Right renal cortex interstitium (tissue), 3 donors: ENCODE measurements at regions not wholly inside any gene's neighbourhood (a gene's known extent, or its start where the extent isn't known, plus 50 kb on each side); places are given as distances from the start of the nearest gene placed in this dataset.

Experiments
- DNase-seq, 3 donors: peaks; one replicate each; pipeline ENCODE4 v3.0.0-alpha.2; 2013; ENCODE audit warnings: low read depth in 3 of 3, low spot score in 2 of 3

DNA sequence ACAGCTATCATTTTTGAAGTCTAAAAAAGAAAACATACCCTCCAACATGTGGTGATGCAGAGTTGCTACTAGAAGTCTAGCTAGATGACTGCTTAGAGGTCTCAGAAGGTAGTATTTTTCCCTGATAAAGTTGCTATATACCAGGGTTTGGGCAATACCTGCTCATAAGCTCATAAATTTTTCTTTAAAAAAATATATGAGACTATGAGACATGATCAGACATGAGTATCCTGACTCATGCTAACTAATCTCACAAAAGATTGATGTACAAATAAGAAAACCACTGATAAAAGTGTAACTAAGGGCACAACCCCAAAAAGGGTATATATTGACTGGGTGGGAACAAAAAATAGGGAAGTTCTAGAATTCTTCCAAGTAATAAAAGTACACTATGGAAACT lies 740.9 kb downstream of the METTL15 start:
- no peak for DNase-seq

DNA sequence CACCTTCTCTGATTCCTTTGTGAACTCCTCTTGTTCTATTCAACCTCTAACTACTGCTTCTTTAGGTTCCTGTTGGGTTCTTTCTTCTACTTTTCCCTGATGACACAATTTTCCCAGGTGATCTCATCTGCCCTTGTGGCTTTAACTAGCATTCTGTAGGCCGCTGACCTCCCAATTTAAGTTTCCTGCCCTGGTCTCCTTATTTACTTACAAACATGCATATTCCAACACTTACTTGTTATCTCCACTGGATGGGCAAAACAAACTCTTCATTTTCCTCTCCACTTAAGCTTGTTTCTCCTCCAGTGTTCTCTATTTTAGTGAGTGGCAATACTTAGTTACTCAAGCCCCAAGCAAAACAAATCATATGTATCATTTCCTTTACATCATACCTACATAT lies 734.5 kb downstream of the METTL15 start:
- no peak for DNase-seq

DNA sequence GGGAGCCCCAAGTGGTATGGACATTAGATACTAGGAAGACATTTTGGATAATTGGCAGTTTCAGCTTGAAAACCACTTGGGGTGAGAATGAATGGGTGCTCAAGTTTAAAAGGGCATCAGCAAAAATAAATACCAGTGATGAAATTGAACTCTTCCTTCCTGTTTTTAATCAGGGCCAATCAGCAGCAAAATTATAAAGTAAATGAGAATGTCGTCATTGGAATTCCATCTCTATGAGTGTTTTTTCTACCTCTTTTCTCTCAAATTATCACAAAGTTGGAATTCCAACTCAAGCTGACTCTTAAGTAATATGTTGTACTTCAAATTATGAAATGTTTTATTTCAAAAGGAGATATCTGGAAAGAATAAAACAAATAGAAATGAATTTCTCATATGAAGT lies 730.6 kb downstream of the METTL15 start:
- DNase-seq = no peak

- DNase-seq = no peak
Observed at GRCh38 chr11:28837599-28837998, 729.4 kb downstream of the METTL15 start.

- no peak for DNase-seq
Observed at GRCh38 chr11:28836285-28837081, 728.3 kb downstream of the METTL15 start.

DNA sequence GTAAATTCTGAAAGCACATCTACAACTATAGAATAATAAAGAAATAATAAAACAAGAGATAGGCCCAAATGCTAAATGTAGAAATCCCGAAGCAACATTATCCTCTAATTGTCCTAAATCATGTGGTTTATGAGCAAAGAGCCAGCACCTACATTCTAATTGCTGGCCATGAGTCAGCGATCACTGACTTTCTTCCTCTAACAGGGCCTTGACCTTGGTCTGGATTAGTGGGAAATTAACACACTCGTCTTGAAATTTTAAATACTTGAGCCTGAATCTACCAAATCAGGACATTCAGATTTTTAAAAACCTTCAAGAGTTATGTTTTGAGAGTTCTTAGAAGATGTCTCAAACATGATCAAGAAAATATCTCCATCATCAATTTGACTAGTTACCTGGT lies 727.6 kb downstream of the METTL15 start:
- no peak for DNase-seq

DNA sequence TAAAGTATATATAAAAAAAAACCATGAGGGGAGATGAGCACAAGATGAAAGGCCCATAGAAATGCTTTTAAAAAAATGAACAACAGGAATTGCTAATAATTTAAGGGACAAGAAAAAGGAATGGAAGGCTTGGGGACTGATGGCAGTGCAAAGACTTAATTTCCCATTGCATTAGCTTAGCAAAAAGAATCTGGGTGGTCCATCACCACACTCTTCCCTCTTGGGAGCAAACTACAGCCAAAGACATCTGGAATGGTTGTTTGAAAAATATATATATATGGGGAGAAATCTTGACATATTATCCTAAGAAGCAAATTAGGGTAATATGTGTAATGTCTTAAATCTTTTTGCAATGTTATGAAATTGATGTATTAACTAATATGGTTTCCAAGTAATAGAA lies 727.1 kb downstream of the METTL15 start:
- DNase-seq = no peak

DNA sequence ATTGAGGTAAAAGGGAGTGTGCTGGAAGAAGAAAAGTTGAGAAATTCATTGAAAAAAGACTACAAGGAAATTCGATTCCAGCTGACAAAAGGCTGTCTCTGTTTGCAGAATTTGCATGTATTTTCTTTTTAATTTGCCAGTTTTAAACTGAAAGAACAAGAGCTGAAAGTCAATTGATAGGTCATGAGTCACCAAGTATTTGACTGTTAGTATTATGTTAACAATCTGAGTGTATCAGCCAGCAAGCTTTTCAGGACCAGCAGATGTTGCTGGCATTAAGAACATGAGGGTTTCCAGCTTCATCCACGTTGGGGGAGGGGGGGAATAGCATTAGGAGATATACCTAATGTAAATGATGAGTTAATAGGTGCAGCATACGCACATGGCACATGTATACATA lies 726.7 kb downstream of the METTL15 start:
- DNase-seq = no peak

DNA sequence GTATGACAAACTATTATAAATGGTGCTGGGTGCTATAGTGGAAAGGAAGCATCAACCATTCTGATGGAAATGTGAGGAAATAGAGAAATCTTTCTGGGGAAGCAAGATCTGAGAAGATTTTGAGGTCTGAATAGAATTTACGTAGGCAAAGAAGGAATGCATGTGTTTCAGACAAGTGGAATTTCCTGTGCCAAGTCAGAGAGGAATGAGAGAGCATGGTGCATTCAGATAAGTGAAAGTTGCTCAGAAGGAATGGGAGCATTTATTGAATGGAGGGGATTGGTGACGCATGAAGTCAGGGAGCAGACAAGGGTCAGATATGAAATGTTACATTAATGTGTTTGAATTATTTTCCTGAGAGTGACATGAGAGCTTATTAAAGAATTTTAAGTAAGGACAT lies 725.5 kb downstream of the METTL15 start:
- DNase-seq = no peak

DNA sequence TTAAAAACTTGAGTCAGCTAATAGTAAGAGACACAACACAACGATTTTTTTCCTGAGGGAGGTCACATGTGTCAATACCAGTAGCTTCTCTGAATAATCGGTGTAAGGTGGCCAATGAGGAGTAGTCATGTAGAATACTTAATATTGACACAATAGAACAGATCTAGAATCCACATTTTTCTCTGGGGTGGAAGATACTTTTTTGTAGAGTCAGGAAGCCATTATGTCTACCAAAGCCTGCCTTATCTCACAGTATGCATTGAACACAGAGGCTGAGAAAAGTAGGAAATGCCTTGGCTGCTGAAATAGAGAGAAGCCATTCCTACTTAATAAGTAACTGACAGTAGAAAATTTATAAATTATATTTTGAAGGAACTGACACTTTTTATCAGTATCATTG lies 725.0 kb downstream of the METTL15 start:
- no peak for DNase-seq

DNA sequence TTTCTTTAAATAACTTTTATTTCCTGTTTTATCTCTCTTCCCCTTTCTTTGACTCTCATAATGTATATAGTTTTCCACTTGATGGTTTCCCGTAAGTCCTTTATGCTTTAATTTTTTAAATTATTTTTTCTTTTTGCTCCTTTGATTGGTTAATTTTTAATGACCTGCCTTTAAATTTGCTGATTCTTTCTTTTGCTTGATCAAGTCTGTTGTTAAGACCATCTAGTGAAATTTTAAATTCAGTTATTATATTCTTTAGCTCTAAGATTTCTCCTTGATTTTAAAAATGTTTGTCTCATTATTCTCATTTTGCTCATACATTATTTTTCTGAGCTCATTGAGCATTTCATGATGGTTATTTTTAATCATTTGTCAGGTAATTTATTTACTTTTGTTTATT lies 718.6 kb downstream of the METTL15 start:
- DNase-seq = no peak

GRCh38 chr11:28822576-28822975 lies 714.4 kb downstream of the METTL15 start:
- no peak for DNase-seq

DNA sequence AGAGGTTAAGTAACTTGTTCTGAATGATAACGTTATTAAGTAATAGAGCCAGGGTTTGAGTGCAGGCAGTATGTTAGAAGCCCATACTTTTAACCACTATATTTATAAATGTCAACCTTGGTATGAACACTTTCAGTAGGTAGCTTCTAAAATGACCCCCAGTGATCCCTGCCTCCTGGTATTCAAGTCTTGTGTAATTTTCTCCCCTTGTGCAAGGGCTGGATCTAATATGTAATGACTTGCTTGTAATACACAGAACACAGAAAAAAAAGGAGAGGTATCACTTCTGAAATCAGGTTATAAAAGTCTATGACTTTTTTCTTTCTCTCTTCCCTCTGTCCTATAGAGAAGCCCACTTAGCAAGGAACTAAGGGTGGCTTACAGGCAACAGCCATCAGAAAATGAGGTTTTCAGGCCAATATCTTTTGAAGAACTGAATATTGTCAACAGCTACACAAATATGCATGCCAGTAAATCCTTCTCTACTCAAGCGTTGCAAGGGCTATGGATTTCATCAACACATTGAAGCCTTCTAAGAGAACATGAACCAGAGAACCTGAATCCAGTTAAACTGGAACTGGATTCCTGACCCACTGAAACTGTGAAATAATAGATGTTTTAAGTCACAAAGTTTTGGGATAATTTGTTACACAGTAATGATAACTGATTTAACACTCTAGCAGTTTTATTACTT lies 712.3 kb downstream of the METTL15 start:
- DNase-seq = no peak

GRCh38 chr11:28819741-28820140 lies 711.6 kb downstream of the METTL15 start:
- DNase-seq = no peak

DNA sequence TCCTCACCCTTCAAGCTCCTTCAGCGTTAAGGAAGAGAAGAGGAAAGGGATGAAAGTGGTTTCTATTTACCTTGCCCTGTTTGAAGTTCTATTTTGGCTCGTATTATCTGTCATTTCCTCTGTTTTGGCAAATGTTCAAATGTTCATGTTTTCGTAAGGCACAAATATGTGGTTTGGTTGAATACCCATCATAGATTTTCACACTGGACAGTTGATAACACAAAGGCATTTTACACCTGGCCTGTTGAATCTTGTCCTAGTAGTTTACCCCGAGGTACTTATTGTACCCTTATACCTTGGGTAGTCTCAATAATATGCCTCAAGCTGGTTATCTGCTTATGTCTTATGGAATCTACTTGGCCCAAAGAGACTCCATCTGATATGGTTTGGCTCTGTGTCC lies 706.9 kb downstream of the METTL15 start:
- DNase-seq = no peak

GRCh38 chr11:28808771-28809170 lies 700.6 kb downstream of the METTL15 start:
- DNase-seq = no peak

DNA sequence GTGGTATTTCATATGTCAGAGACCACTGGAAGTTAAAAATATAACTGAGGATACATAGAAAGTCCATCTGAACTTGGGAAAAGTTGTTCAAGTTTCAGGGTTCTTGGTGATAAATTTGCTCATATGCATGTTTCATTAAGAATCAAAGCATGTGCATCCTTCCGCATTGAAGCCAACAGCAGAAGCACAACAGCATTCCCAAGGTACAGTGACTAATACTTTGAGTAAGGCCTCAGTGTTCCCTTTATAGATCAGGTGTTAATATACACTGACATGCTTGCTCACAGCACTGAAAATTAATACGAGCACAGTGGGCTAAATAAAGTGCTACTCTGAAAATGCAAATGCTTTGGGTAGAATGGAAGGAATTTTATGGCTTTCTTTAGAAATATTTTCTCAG lies 691.1 kb downstream of the METTL15 start:
- DNase-seq = no peak

GRCh38 chr11:28798286-28798685 lies 690.1 kb downstream of the METTL15 start:
- no peak for DNase-seq

- DNase-seq = no peak
Observed at GRCh38 chr11:28797536-28797935, 689.3 kb downstream of the METTL15 start.

DNA sequence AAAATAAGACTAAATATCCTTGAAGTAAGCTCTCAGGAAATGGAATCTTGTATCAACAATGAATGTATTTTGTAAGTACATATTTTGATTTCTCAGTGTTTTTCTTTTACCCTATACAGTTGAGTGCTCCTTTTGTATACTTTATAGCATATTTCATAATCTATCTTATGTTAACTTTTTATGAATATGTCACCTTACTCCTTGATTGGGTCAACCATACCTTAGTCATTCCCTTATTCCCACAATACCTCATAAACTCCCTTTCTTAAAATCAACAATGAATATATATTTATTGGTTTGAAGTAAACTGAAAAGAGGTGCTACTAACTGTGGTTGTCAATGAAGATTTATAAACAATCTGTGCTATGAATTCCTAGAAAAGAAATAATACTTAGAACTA lies 686.2 kb downstream of the METTL15 start:
- no peak for DNase-seq

DNA sequence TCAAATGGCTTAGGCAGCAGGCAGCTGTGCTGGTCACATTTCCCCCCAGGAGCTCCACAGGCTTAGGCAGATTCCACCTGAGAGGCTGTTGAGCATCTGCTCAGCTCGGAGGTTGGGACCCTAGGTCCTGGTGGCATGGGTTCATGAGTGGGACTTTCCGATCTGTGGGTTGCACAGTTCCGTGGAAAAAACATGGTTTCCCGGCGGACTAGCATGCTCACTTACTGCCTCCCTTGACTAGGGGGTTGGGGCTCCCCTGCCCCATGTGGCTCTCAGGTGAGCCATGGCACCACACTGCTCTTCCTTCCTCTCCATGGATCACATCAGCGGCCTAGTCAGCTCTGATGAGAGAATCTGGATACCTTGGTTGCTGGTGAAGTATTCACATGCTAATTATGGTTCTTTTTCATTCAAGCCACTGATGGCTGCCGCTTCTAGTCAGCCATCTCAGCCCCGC lies 685.1 kb downstream of the METTL15 start:
- no peak for DNase-seq

DNA sequence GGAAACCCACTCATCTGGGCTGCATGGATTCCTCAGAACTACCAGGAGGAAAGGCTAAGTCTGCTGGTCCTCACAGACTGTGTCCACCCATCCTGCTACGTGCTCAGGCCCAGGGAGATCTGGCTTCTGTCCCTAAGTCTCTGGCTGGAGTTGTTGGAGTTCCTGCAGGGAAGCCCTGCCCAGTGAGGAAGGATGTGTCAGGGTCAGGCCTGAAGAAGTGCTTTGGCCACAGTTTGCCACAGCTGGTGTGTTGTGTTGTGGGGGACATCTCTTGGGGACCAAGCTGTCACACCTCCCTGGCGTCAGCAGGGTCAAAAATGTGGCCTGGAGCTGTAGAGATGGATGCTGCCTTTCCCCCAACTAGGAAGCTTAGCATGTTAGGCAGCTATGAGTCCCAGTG lies 684.7 kb downstream of the METTL15 start:
- DNase-seq = no peak
